ENCODE measurements at regions not wholly inside any gene's neighbourhood (a gene's known extent, or its start where the extent isn't known, plus 50 kb on each side); places are given as distances from the start of the nearest gene placed in this dataset.

- Histone ChIP-seq H3K9me3 (ENCODE audit: insufficient read depth, low read length) (no peaks in the 10 kb centered on the region), H3K27ac (ENCODE audit: low read depth, low read length) (no peak overlapping the region), H3K9ac (ENCODE audit: low read length) (no peak overlapping the region), H3K4me2 (ENCODE audit: low read depth, low read length, poor library complexity, severe bottlenecking) (no peak overlapping the region), H3K27me3 (ENCODE audit: low read length) (0 out of 2 replicates have a peak, but pooled peaks cover 2% of the 10 kb centered on the region), H2AFZ (ENCODE audit: low read depth, low read length, severe bottlenecking) (no peak overlapping the region), H3K4me3 (ENCODE audit: insufficient read depth, low read length, poor library complexity, severe bottlenecking) (no peak overlapping the region), H4K20me1 (ENCODE audit: low read depth, low read length) (no peaks in the 10 kb centered on the region), H3K9me2 (replicated peaks; ENCODE audit: insufficient read depth, low read length) (no peaks in the 10 kb centered on the region), H3F3A (ENCODE audit: insufficient read depth) (no peaks in the 10 kb centered on the region), H3K36me3 (ENCODE audit: low read length) (no peaks in the 10 kb centered on the region), H3K79me2 (ENCODE audit: insufficient read depth, low read length) (no peaks in the 10 kb centered on the region)
- TF ChIP-seq EZH2phosphoT487 (conservative IDR thresholded peaks at IDR 0.05; ENCODE audit: low read length) (no peak), CTCF (IDR thresholded peaks at IDR 0.05; ENCODE audit: insufficient read depth, low read length, poor library complexity, severe bottlenecking) (no peak)
Measured at GRCh38 chr9:17875886-17876285, 297.0 kb downstream of the SH3GL2 start.

- H3K36me3 ChIP-seq (ENCODE audit: low read length): no peaks in the 10 kb centered on the region
- H3K9me2 ChIP-seq (replicated peaks; ENCODE audit: insufficient read depth, low read length): no peaks in the 10 kb centered on the region
- H3K9ac ChIP-seq (ENCODE audit: low read length): no peak overlapping the region
- 0 out of 2 replicates have a peak, but pooled peaks cover 4% of the 10 kb centered on the region for H3K27me3 ChIP-seq (ENCODE audit: low read length)
- TF ChIP-seq EZH2phosphoT487 (conservative IDR thresholded peaks at IDR 0.05; ENCODE audit: low read length): no peak
- TF ChIP-seq CTCF (IDR thresholded peaks at IDR 0.05; ENCODE audit: insufficient read depth, low read length, poor library complexity, severe bottlenecking): no peak
- H3K4me2 ChIP-seq (ENCODE audit: low read depth, low read length, poor library complexity, severe bottlenecking): no peak overlapping the region
- H3K27ac ChIP-seq (ENCODE audit: low read depth, low read length): no peak overlapping the region
- H3F3A ChIP-seq (ENCODE audit: insufficient read depth): no peaks in the 10 kb centered on the region
- no peaks in the 10 kb centered on the region for H3K9me3 ChIP-seq (ENCODE audit: insufficient read depth, low read length)
- H2AFZ ChIP-seq (ENCODE audit: low read depth, low read length, severe bottlenecking): no peak overlapping the region
- no peak overlapping the region for H3K4me3 ChIP-seq (ENCODE audit: insufficient read depth, low read length, poor library complexity, severe bottlenecking)
- H4K20me1 ChIP-seq (ENCODE audit: low read depth, low read length): no peaks in the 10 kb centered on the region
- H3K79me2 ChIP-seq (ENCODE audit: insufficient read depth, low read length): no peaks in the 10 kb centered on the region
Measured at GRCh38 chr9:17876687-17877086, 297.8 kb downstream of the SH3GL2 start.

- H3F3A ChIP-seq (ENCODE audit: insufficient read depth): no peaks in the 10 kb centered on the region
- no peaks in the 10 kb centered on the region for H3K79me2 ChIP-seq (ENCODE audit: insufficient read depth, low read length)
- no peak overlapping the region for H3K4me3 ChIP-seq (ENCODE audit: insufficient read depth, low read length, poor library complexity, severe bottlenecking)
- H3K36me3 ChIP-seq (ENCODE audit: low read length): no peaks in the 10 kb centered on the region
- H3K27me3 ChIP-seq (ENCODE audit: low read length): 0 out of 2 replicates have a peak, but pooled peaks cover 2% of the 10 kb centered on the region
- no peak overlapping the region for H3K9ac ChIP-seq (ENCODE audit: low read length)
- TF ChIP-seq EZH2phosphoT487 (conservative IDR thresholded peaks at IDR 0.05; ENCODE audit: low read length) (no peak), CTCF (IDR thresholded peaks at IDR 0.05; ENCODE audit: insufficient read depth, low read length, poor library complexity, severe bottlenecking) (no peak)
- no peak overlapping the region for H2AFZ ChIP-seq (ENCODE audit: low read depth, low read length, severe bottlenecking)
- no peaks in the 10 kb centered on the region; the same call in 1 of the 2 replicates for H3K9me2 ChIP-seq (replicated peaks; ENCODE audit: insufficient read depth, low read length)
- H4K20me1 ChIP-seq (ENCODE audit: low read depth, low read length): no peaks in the 10 kb centered on the region
- no peak overlapping the region for H3K27ac ChIP-seq (ENCODE audit: low read depth, low read length)
- H3K4me2 ChIP-seq (ENCODE audit: low read depth, low read length, poor library complexity, severe bottlenecking): no peak overlapping the region
- H3K9me3 ChIP-seq (ENCODE audit: insufficient read depth, low read length): no peaks in the 10 kb centered on the region
Measured at GRCh38 chr9:17878810-17879370, 300.0 kb downstream of the SH3GL2 start.

Data from SU-DHL-6 (cell line).